Upper lobe of left lung (tissue), 4 donors: ENCODE measurements at regions not wholly inside any gene's neighbourhood (a gene's known extent, or its start where the extent isn't known, plus 50 kb on each side); places are given as distances from the start of the nearest gene placed in this dataset.

Experiments used
- CTCF ChIP-seq, 6 experiments: fragments of 450-650 bp in 4 of 6; fragments of 200-600 bp in 2 of 6; sonication (generic) in 2 of 6; IDR thresholded peaks; one replicate each; pipeline ENCODE4 v1.5.1; 2016 to 2019; ENCODE audit warnings: antibody characterized with exemption in 6 of 6
- POLR2A ChIP-seq, 4 donors: fragments of 450-650 bp; IDR thresholded peaks; one replicate each; pipeline ENCODE4 v1.5.1; 2016 to 2017; ENCODE audit warnings: antibody characterized with exemption in 4 of 4, mild to moderate bottlenecking in 2 of 4
- POLR2AphosphoS5 ChIP-seq, 2 donors: sonication (generic); formaldehyde crosslinking; IDR thresholded peaks; one replicate each; pipeline ENCODE4 v1.5.1; 2017; ENCODE audit warnings: antibody characterized with exemption in 2 of 2

- TF ChIP-seq POLR2AphosphoS5 (IDR thresholded peaks at IDR 0.05) (no peak), CTCF (IDR thresholded peaks at IDR 0.05) (no peak), POLR2A (IDR thresholded peaks at IDR 0.05) (no peak)
Measured at GRCh38 chr2:36277146-36277808, 78.3 kb upstream of the CRIM1 start.
